Mesothelial cell of epicardium (in vitro differentiated cells): ENCODE measurements at regions not wholly inside any gene's neighbourhood (a gene's known extent, or its start where the extent isn't known, plus 50 kb on each side); places are given as distances from the start of the nearest gene placed in this dataset.

Experiments
- DNase-seq, 2 experiments: peaks; one replicate each; pipeline ENCODE4 v3.0.0; 2021; ENCODE audit warnings: low spot score in 2 of 2; ENCODE audit not compliant: unreplicated experiment in 2 of 2
- H3K27ac Mint-ChIP-seq: 2 replicates; pipeline ENCODE4 v1.8.0; 2021; ENCODE audit warnings: mixed read lengths
- H3K27me3 Mint-ChIP-seq: 2 replicates; pipeline ENCODE4 v1.8.0; 2021; ENCODE audit warnings: low read depth, mixed read lengths
- H3K36me3 Mint-ChIP-seq: 2 replicates; pipeline ENCODE4 v1.8.0; 2021; ENCODE audit warnings: mixed read lengths
- H3K4me1 Mint-ChIP-seq: 2 replicates; pipeline ENCODE4 v1.8.0; 2021; ENCODE audit warnings: mixed read lengths
- H3K4me3 Mint-ChIP-seq: 2 replicates; pipeline ENCODE4 v1.8.0; 2021; ENCODE audit warnings: mild to moderate bottlenecking, moderate library complexity, mixed read lengths
- H3K9me3 Mint-ChIP-seq: 2 replicates; pipeline ENCODE4 v1.8.0; 2021; ENCODE audit warnings: mixed read lengths
- CTCF ChIP-seq: fragments of 200-600 bp; sonication (generic); IDR thresholded peaks from one replicate; pipeline ENCODE4 v1.5.0; 2021; ENCODE audit warnings: antibody characterized with exemption; ENCODE audit not compliant: unreplicated experiment

- no peak for DNase-seq
- no peaks in the 10 kb centered on the region for H3K9me3 Mint-ChIP-seq
- TF ChIP-seq CTCF = no peak
- no peak overlapping the region for H3K27ac Mint-ChIP-seq
- no peaks in the 10 kb centered on the region for H3K27me3 Mint-ChIP-seq
- H3K4me3 Mint-ChIP-seq = no peak overlapping the region
- H3K4me1 Mint-ChIP-seq = peaks cover 11% of the 10 kb centered on the region
- no peaks in the 10 kb centered on the region for H3K36me3 Mint-ChIP-seq
Observed at GRCh38 chr7:27459021-27459730, 203.5 kb downstream of the HIBADH start.

- DNase-seq = no peak
- Mint-ChIP-seq H3K27me3 (no peaks in the 10 kb centered on the region), H3K4me3 (no peak overlapping the region), H3K27ac (no peak overlapping the region), H3K4me1 (peaks cover 10% of the 10 kb centered on the region), H3K36me3 (no peaks in the 10 kb centered on the region), H3K9me3 (no peaks in the 10 kb centered on the region)
- TF ChIP-seq CTCF = no peak
Observed at GRCh38 chr7:27459731-27460053, 203.0 kb downstream of the HIBADH start.

GRCh38 chr7:27462575-27463270 lies 200.0 kb downstream of the HIBADH start:
- peaks cover 1% of the 10 kb centered on the region for H3K27me3 Mint-ChIP-seq
- no peak for DNase-seq
- H3K4me1 Mint-ChIP-seq = peaks cover 3% of the 10 kb centered on the region
- H3K4me3 Mint-ChIP-seq = no peak overlapping the region
- H3K27ac Mint-ChIP-seq = no peak overlapping the region
- no peaks in the 10 kb centered on the region for H3K36me3 Mint-ChIP-seq
- no peaks in the 10 kb centered on the region for H3K9me3 Mint-ChIP-seq
- TF ChIP-seq CTCF = no peak

GRCh38 chr7:27464970-27465369 lies 197.7 kb downstream of the HIBADH start:
- DNase-seq = no peak
- H3K9me3 Mint-ChIP-seq = no peaks in the 10 kb centered on the region
- no peak for TF ChIP-seq CTCF
- peaks cover 1% of the 10 kb centered on the region for H3K27me3 Mint-ChIP-seq
- H3K36me3 Mint-ChIP-seq = no peaks in the 10 kb centered on the region
- no peak overlapping the region for H3K4me3 Mint-ChIP-seq
- peaks cover 3% of the 10 kb centered on the region for H3K4me1 Mint-ChIP-seq
- no peak overlapping the region for H3K27ac Mint-ChIP-seq

- Mint-ChIP-seq H3K4me1 (peaks cover 6% of the 10 kb centered on the region), H3K27me3 (peaks cover 1% of the 10 kb centered on the region), H3K9me3 (no peaks in the 10 kb centered on the region), H3K4me3 (no peak overlapping the region), H3K27ac (no peak overlapping the region), H3K36me3 (no peaks in the 10 kb centered on the region)
- TF ChIP-seq CTCF = no peak
- no peak for DNase-seq
Observed at GRCh38 chr7:27466703-27467102, 196.0 kb downstream of the HIBADH start.
